ENCODE measurements at regions not wholly inside any gene's neighbourhood (a gene's known extent, or its start where the extent isn't known, plus 50 kb on each side); places are given as distances from the start of the nearest gene placed in this dataset.
"Not testable (repeated sequence)": the region's sequence is repeated elsewhere in the genome, so short reads cannot be mapped to it uniquely, and the experiment has no call there.

DNA sequence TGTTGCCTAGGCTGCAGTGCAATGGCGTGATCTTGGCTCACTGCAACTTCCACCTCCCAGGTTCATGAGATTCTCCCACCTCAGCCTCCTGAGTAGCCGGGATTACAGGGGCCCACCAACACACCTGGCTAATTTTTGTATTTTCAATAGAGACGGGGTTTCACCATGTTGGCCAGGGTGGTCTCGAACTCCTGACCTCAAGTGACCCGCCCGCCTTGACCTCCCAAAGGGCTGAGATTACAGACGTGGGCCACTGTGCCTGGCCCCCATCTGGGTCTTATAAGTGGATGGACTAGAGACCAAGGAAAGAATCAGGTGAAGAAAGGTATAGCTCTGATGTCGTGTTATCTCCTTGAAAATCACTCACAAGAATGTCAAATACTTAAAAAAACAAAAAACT lies 92.3 kb downstream of the RPL27A start:
- TF ChIP-seq, protein P1, sequence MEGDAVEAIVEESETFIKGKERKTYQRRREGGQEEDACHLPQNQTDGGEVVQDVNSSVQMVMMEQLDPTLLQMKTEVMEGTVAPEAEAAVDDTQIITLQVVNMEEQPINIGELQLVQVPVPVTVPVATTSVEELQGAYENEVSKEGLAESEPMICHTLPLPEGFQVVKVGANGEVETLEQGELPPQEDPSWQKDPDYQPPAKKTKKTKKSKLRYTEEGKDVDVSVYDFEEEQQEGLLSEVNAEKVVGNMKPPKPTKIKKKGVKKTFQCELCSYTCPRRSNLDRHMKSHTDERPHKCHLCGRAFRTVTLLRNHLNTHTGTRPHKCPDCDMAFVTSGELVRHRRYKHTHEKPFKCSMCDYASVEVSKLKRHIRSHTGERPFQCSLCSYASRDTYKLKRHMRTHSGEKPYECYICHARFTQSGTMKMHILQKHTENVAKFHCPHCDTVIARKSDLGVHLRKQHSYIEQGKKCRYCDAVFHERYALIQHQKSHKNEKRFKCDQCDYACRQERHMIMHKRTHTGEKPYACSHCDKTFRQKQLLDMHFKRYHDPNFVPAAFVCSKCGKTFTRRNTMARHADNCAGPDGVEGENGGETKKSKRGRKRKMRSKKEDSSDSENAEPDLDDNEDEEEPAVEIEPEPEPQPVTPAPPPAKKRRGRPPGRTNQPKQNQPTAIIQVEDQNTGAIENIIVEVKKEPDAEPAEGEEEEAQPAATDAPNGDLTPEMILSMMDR (IDR thresholded peaks at IDR 0.05; ENCODE audit: poor library complexity), result not testable (repeated sequence)
- TF ChIP-seq EZH2 (IDR thresholded peaks at IDR 0.05; ENCODE audit: borderline replicate concordance), result not testable (repeated sequence)

Measured in hepatocyte (in vitro differentiated cells).